Caki2 (cell line): ENCODE measurements at regions not wholly inside any gene's neighbourhood (a gene's known extent, or its start where the extent isn't known, plus 50 kb on each side); places are given as distances from the start of the nearest gene placed in this dataset.

Source experiments
- DNase-seq: peaks from one replicate; pipeline ENCODE4 v3.0.0-alpha.2; 2015; ENCODE audit warnings: low read depth
- in situ Hi-C: cut with HindIII; loops from 2 replicates; pipeline ENCODE4 v1.10.0; 2016; ENCODE audit warnings: low sequenced_read_pairs, low pct_unique_long_range_greater_than_20kb, mixed read lengths

- DNase-seq, result no peak
- in situ Hi-C loops, result no loop called here
Measured at GRCh38 chr3:72227486-72228070, 442.6 kb upstream of the PROK2 start.

GRCh38 chr3:72224804-72225509 lies 440.0 kb upstream of the PROK2 start:
- in situ Hi-C loops, result no loop called here

GRCh38 chr3:72223628-72224027 lies 438.7 kb upstream of the PROK2 start:
- no peak for DNase-seq
- in situ Hi-C loops, result no loop called here

More at GRCh38 chr3:72224804-72225509, 440.0 kb upstream of the PROK2 start:
- DNase-seq, result no peak

GRCh38 chr3:72223116-72223515 lies 438.2 kb upstream of the PROK2 start:
- DNase-seq, result no peak
- in situ Hi-C loops, result no loop called here

- no peak for DNase-seq
- in situ Hi-C loops, result no loop called here
Measured at GRCh38 chr3:72222410-72222809, 437.5 kb upstream of the PROK2 start.

- in situ Hi-C loops, result no loop called here
- DNase-seq, result no peak
Measured at GRCh38 chr3:72220946-72221345, 436.0 kb upstream of the PROK2 start.

- DNase-seq, result no peak
- in situ Hi-C loops, result no loop called here
Measured at GRCh38 chr3:72219752-72220151, 434.8 kb upstream of the PROK2 start.

- in situ Hi-C loops, result no loop called here
- no peak for DNase-seq
Measured at GRCh38 chr3:72217570-72217969, 432.6 kb upstream of the PROK2 start.

- in situ Hi-C loops, result no loop called here
- DNase-seq, result no peak
Measured at GRCh38 chr3:72214066-72214951, 429.4 kb upstream of the PROK2 start.

- no peak for DNase-seq
- in situ Hi-C loops, result no loop called here
Measured at GRCh38 chr3:72213296-72214065, 428.5 kb upstream of the PROK2 start.

GRCh38 chr3:72212396-72212795 lies 427.4 kb upstream of the PROK2 start:
- in situ Hi-C loops, result no loop called here
- no peak for DNase-seq

- in situ Hi-C loops, result no loop called here
Measured at GRCh38 chr3:72210261-72210660, 425.3 kb upstream of the PROK2 start.

GRCh38 chr3:72205297-72205826 lies 420.4 kb upstream of the PROK2 start:
- in situ Hi-C loops, result no loop called here
- no peak for DNase-seq

More at GRCh38 chr3:72210261-72210660, 425.3 kb upstream of the PROK2 start:
- DNase-seq, result no peak

GRCh38 chr3:72204452-72204851 lies 419.5 kb upstream of the PROK2 start:
- no peak for DNase-seq
- in situ Hi-C loops, result no loop called here

- no peak for DNase-seq
- in situ Hi-C loops, result no loop called here
Measured at GRCh38 chr3:72203613-72204349, 418.8 kb upstream of the PROK2 start.

- in situ Hi-C loops, result no loop called here
- no peak for DNase-seq
Measured at GRCh38 chr3:72203105-72203504, 418.2 kb upstream of the PROK2 start.

GRCh38 chr3:72200332-72200731 lies 415.4 kb upstream of the PROK2 start:
- no peak for DNase-seq
- in situ Hi-C loops, result no loop called here

GRCh38 chr3:72199530-72199929 lies 414.6 kb upstream of the PROK2 start:
- in situ Hi-C loops, result no loop called here
- DNase-seq, result no peak
